ENCODE measurements at regions not wholly inside any gene's neighbourhood (a gene's known extent, or its start where the extent isn't known, plus 50 kb on each side); places are given as distances from the start of the nearest gene placed in this dataset.

DNA sequence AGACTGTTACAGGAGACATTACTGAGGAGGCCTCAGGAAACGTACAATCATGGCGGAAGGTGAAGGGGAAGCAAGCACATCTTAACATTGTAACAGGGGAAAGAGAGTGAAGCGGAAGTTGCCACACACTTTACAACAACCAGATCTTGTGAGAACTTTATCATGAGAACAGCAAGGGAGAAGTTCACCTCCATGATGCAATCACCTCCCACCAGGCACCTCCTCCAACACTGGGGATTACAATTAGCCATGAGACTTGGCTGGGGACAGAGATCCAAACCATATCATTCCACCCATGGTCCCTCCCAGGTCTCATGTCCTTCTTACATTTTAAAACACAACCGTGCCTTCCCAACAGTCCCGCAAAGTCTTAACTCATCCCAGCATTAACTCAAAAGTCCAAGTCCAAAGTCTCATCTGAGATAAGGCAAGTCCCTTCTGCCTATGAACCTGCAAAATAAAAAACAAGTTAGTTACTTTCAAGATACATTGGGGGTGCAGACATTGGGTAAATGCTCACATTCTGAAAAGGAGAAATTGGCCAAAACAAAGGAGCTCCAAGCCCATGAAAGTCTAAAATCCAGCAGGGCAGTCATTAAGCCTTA is 138.3 kb downstream of the TMEM161B start:
- Histone ChIP-seq H3K4me1 (ENCODE audit: control extremely low read depth in 1 of 4, control insufficient read depth in 4 of 4, insufficient read depth in 4 of 4, low read length in 3 of 4) (no peaks in the 10 kb centered on the region), H3K27ac (ENCODE audit: insufficient read depth in 1 of 2, low read depth in 1 of 2, low read length in 2 of 2, poor library complexity in 1 of 2, severe bottlenecking in 2 of 2) (no peak overlapping the region), H3K27me3 (replicated peaks in 2 of 5; ENCODE audit: control insufficient read depth in 4 of 5, insufficient read depth in 5 of 5, low read length in 4 of 5) (peaks cover 0 to 10% (median 5%) of the 10 kb centered on the region in 5 experiments), H3K9me3 (ENCODE audit: control extremely low read depth in 1 of 5, control insufficient read depth in 4 of 5, insufficient read depth in 2 of 5, low read depth in 1 of 5, low read length in 4 of 5) (peaks cover 0 to 3% (median 0%) of the 10 kb centered on the region in 5 experiments), H3K4me3 (ENCODE audit: control insufficient read depth in 1 of 7, extremely low read depth in 1 of 7, insufficient read depth in 4 of 7, low read depth in 2 of 7, low read length in 6 of 7) (no peak overlapping the region), H3K36me3 (ENCODE audit: control insufficient read depth in 4 of 4, insufficient read depth in 4 of 4, low read length in 3 of 4) (no peaks in the 10 kb centered on the region)
- no peak for DNase-seq
- POLR2A ChIA-PET, result no interaction called here
- CTCF ChIA-PET, result no interaction called here
- 100% methylated on average over 2 of the region's 5 CpGs for WGBS (ENCODE audit: insufficient coverage)

DNA sequence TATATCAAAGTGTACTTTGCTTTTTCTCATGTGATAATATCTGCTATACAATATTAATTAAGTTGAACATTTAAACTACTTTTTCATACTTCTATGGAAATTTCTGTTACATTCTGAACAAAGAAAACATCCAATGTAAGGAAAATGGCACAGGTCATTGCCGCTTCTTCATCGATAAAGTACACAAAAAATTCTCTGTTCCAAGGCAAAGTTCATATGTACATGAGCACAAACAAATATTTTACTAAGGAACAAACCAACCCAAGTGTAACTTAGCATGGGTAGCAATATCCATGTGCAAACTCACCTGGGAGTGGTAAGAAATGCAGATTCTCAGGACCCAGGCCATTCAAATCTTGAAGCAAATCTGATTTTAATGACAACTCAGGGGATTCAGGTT is 139.8 kb downstream of the TMEM161B start:
- ChIA-PET CTCF (no interaction called here), POLR2A (no interaction called here)
- no CpG with 5 or more reads among the region's 2 CpGs for WGBS (ENCODE audit: insufficient coverage)
- Histone ChIP-seq H3K27ac (ENCODE audit: insufficient read depth in 1 of 2, low read depth in 1 of 2, low read length in 2 of 2, poor library complexity in 1 of 2, severe bottlenecking in 2 of 2) (no peak overlapping the region), H3K4me3 (ENCODE audit: control insufficient read depth in 1 of 7, extremely low read depth in 1 of 7, insufficient read depth in 4 of 7, low read depth in 2 of 7, low read length in 6 of 7) (no peak overlapping the region), H3K36me3 (ENCODE audit: control insufficient read depth in 4 of 4, insufficient read depth in 4 of 4, low read length in 3 of 4) (no peaks in the 10 kb centered on the region), H3K9me3 (ENCODE audit: control extremely low read depth in 1 of 5, control insufficient read depth in 4 of 5, insufficient read depth in 2 of 5, low read depth in 1 of 5, low read length in 4 of 5) (peaks cover 0 to 3% (median 0%) of the 10 kb centered on the region in 5 experiments), H3K27me3 (replicated peaks in 2 of 5; ENCODE audit: control insufficient read depth in 4 of 5, insufficient read depth in 5 of 5, low read length in 4 of 5) (peaks cover 0 to 7% (median 2%) of the 10 kb centered on the region in 5 experiments), H3K4me1 (ENCODE audit: control extremely low read depth in 1 of 4, control insufficient read depth in 4 of 4, insufficient read depth in 4 of 4, low read length in 3 of 4) (no peaks in the 10 kb centered on the region)
- no peak for DNase-seq

DNA sequence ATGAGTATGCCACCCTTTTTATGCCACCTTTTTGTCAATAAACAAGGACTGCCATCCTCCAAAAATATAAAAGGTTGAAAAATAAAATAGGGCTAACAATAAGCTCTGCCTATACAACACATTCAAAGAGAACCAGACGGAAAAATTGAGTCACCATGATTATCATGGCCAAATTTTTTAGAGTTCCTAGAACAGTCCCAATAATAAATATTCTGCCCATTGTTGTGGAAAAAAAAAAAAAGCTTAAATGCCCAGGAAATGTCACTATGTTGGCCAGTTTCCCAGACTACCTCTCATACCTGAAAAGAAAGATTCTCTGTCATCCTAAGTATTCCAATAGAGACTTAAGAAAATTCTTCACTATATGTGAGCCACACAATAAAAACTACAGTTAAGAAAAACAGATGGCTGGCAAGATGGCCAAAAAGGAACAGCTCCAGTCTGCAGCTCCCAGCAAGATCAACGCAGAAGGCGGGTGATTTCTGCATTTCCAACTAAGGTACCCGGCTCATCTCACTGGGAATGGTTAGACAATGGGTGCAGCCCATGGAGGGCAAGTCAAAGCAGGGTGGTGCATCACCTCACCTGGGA is 149.0 kb downstream of the TMEM161B start:
- WGBS (ENCODE audit: insufficient coverage), result 88% methylated on average over 4 of the region's 4 CpGs
- DNase-seq, result no peak
- Histone ChIP-seq H3K4me3 (ENCODE audit: control insufficient read depth in 1 of 7, extremely low read depth in 1 of 7, insufficient read depth in 4 of 7, low read depth in 2 of 7, low read length in 6 of 7) (no peak overlapping the region), H3K36me3 (ENCODE audit: control insufficient read depth in 4 of 4, insufficient read depth in 4 of 4, low read length in 3 of 4) (no peaks in the 10 kb centered on the region), H3K9me3 (ENCODE audit: control extremely low read depth in 1 of 5, control insufficient read depth in 4 of 5, insufficient read depth in 2 of 5, low read depth in 1 of 5, low read length in 4 of 5) (no peaks in the 10 kb centered on the region), H3K27ac (ENCODE audit: insufficient read depth in 1 of 2, low read depth in 1 of 2, low read length in 2 of 2, poor library complexity in 1 of 2, severe bottlenecking in 2 of 2) (no peak overlapping the region), H3K27me3 (replicated peaks in 2 of 5; ENCODE audit: control insufficient read depth in 4 of 5, insufficient read depth in 5 of 5, low read length in 4 of 5) (peaks cover 0 to 5% (median 0%) of the 10 kb centered on the region in 5 experiments), H3K4me1 (ENCODE audit: control extremely low read depth in 1 of 4, control insufficient read depth in 4 of 4, insufficient read depth in 4 of 4, low read length in 3 of 4) (no peaks in the 10 kb centered on the region)
- ChIA-PET POLR2A (no interaction called here), CTCF (interaction anchor here (0.6 kb wide), 1 partner anchor 52 kb away, joined by 3 read pairs; no protein-coding TSS in a partner anchor)

DNA sequence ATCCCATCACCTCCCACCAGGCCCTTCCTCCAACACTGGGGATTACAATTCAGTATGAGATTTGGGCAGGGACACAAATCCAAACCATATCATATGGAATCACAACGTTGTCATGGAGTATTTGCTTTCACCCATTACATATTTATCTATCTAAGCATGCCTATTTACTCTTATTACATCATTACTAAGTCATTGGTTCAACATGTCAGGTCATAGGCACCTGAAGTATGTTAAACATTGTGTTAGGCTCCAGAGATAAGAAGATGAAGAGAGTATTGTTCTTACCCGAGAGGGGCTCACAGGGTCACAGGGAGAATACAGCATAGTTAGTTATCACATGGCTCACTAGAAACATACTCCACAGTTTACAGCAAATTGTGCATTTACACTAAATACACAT is 150.5 kb downstream of the TMEM161B start:
- no CpG with 5 or more reads among the region's 2 CpGs for WGBS (ENCODE audit: insufficient coverage)
- no peaks in the 10 kb centered on the region for H3K4me1 ChIP-seq (ENCODE audit: control extremely low read depth in 1 of 4, control insufficient read depth in 4 of 4, insufficient read depth in 4 of 4, low read length in 3 of 4)

DNA sequence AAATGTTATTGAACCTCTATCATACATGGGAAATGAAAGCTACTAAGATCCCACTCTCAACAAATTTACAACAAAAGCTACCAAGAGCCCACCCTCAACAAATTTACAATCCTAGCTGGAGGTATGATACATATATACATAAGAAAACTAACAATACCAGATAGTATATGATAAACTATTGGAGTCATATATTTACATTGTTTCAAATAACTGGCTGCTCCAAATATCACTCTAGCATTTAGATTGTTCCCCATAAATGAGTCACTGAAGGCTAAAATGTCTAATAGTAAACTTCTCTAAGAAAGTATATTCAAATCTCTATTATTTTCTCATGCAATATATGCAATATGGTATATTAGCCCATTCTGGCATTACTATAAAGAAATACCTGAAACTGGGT is 151.1 kb downstream of the TMEM161B start:
- Histone ChIP-seq H3K27ac (ENCODE audit: insufficient read depth in 1 of 2, low read depth in 1 of 2, low read length in 2 of 2, poor library complexity in 1 of 2, severe bottlenecking in 2 of 2) (no peak overlapping the region), H3K4me3 (ENCODE audit: control insufficient read depth in 1 of 7, extremely low read depth in 1 of 7, insufficient read depth in 4 of 7, low read depth in 2 of 7, low read length in 6 of 7) (no peak overlapping the region), H3K36me3 (ENCODE audit: control insufficient read depth in 4 of 4, insufficient read depth in 4 of 4, low read length in 3 of 4) (no peaks in the 10 kb centered on the region), H3K4me1 (ENCODE audit: control extremely low read depth in 1 of 4, control insufficient read depth in 4 of 4, insufficient read depth in 4 of 4, low read length in 3 of 4) (no peaks in the 10 kb centered on the region), H3K9me3 (ENCODE audit: control extremely low read depth in 1 of 5, control insufficient read depth in 4 of 5, insufficient read depth in 2 of 5, low read depth in 1 of 5, low read length in 4 of 5) (no peaks in the 10 kb centered on the region), H3K27me3 (replicated peaks in 2 of 5; ENCODE audit: control insufficient read depth in 4 of 5, insufficient read depth in 5 of 5, low read length in 4 of 5) (peaks cover 0 to 5% (median 0%) of the 10 kb centered on the region in 5 experiments)
- ChIA-PET POLR2A (no interaction called here), CTCF (no interaction called here)
- DNase-seq, result no peak

More for the DNA sequence above, 150.5 kb downstream of the TMEM161B start:
- no peak for DNase-seq
- POLR2A ChIA-PET, result no interaction called here
- no peaks in the 10 kb centered on the region for H3K36me3 ChIP-seq (ENCODE audit: control insufficient read depth in 4 of 4, insufficient read depth in 4 of 4, low read length in 3 of 4)
- H3K27me3 ChIP-seq (replicated peaks in 2 of 5; ENCODE audit: control insufficient read depth in 4 of 5, insufficient read depth in 5 of 5, low read length in 4 of 5), result peaks cover 0 to 5% (median 0%) of the 10 kb centered on the region in 5 experiments
- H3K27ac ChIP-seq (ENCODE audit: insufficient read depth in 1 of 2, low read depth in 1 of 2, low read length in 2 of 2, poor library complexity in 1 of 2, severe bottlenecking in 2 of 2), result no peak overlapping the region
- no peak overlapping the region for H3K4me3 ChIP-seq (ENCODE audit: control insufficient read depth in 1 of 7, extremely low read depth in 1 of 7, insufficient read depth in 4 of 7, low read depth in 2 of 7, low read length in 6 of 7)
- CTCF ChIA-PET, result no interaction called here
- H3K9me3 ChIP-seq (ENCODE audit: control extremely low read depth in 1 of 5, control insufficient read depth in 4 of 5, insufficient read depth in 2 of 5, low read depth in 1 of 5, low read length in 4 of 5), result no peaks in the 10 kb centered on the region

DNA sequence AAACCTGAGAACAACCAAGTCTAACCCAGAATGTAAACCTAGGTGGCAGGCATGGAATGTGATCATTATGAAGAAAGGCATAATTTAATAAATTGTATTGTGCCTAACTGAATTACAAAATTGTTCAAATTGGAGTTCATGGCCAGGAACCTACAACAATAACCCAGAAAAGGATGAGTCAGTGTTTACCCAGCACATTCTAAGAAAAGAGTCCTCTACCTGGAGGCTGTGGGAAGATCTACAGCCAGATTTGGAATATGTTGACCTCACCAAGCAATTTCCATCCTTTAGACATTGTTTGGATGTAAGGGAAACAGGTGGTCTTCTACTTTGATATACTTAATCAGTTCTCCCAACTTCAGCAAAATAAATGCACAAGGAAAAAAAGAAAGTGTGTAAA is 152.2 kb downstream of the TMEM161B start:
- ChIA-PET POLR2A (no interaction called here), CTCF (no interaction called here)
- H3K4me1 ChIP-seq (ENCODE audit: control extremely low read depth in 1 of 4, control insufficient read depth in 4 of 4, insufficient read depth in 4 of 4, low read length in 3 of 4), result no peaks in the 10 kb centered on the region
- H3K9me3 ChIP-seq (ENCODE audit: control extremely low read depth in 1 of 5, control insufficient read depth in 4 of 5, insufficient read depth in 2 of 5, low read depth in 1 of 5, low read length in 4 of 5), result no peaks in the 10 kb centered on the region
- no peak for DNase-seq
- no peak overlapping the region for H3K27ac ChIP-seq (ENCODE audit: insufficient read depth in 1 of 2, low read depth in 1 of 2, low read length in 2 of 2, poor library complexity in 1 of 2, severe bottlenecking in 2 of 2)
- no peaks in the 10 kb centered on the region for H3K36me3 ChIP-seq (ENCODE audit: control insufficient read depth in 4 of 4, insufficient read depth in 4 of 4, low read length in 3 of 4)
- H3K4me3 ChIP-seq (ENCODE audit: control insufficient read depth in 1 of 7, extremely low read depth in 1 of 7, insufficient read depth in 4 of 7, low read depth in 2 of 7, low read length in 6 of 7), result no peak overlapping the region
- H3K27me3 ChIP-seq (replicated peaks in 2 of 5; ENCODE audit: control insufficient read depth in 4 of 5, insufficient read depth in 5 of 5, low read length in 4 of 5), result peaks cover 0 to 5% (median 0%) of the 10 kb centered on the region in 5 experiments

DNA sequence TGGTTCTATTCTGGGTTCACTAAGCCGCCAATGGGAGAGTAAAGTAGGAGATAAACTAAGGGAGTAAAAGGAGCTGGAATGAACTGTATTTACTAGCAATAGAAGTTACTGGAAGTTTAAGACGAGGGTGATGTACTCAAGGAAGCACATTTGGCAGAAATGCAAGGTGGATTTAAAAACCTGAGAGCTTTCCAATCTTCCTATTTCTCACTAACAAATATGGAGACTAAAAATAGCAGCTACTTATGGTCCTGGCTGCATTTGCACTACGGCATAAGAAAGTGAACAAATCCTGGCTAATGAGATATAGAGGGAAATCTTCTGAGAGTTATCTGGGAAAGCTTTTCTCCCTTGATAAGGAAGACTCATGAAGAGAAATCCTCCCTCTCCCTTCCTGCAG is 153.4 kb downstream of the TMEM161B start:
- Histone ChIP-seq H3K36me3 (ENCODE audit: control insufficient read depth in 4 of 4, insufficient read depth in 4 of 4, low read length in 3 of 4) (no peaks in the 10 kb centered on the region), H3K27ac (ENCODE audit: insufficient read depth in 1 of 2, low read depth in 1 of 2, low read length in 2 of 2, poor library complexity in 1 of 2, severe bottlenecking in 2 of 2) (no peak overlapping the region), H3K9me3 (ENCODE audit: control extremely low read depth in 1 of 5, control insufficient read depth in 4 of 5, insufficient read depth in 2 of 5, low read depth in 1 of 5, low read length in 4 of 5) (no peaks in the 10 kb centered on the region), H3K4me1 (ENCODE audit: control extremely low read depth in 1 of 4, control insufficient read depth in 4 of 4, insufficient read depth in 4 of 4, low read length in 3 of 4) (no peaks in the 10 kb centered on the region), H3K27me3 (replicated peaks in 2 of 5; ENCODE audit: control insufficient read depth in 4 of 5, insufficient read depth in 5 of 5, low read length in 4 of 5) (peaks cover 0 to 5% (median 0%) of the 10 kb centered on the region in 5 experiments), H3K4me3 (ENCODE audit: control insufficient read depth in 1 of 7, extremely low read depth in 1 of 7, insufficient read depth in 4 of 7, low read depth in 2 of 7, low read length in 6 of 7) (no peak overlapping the region)
- WGBS (ENCODE audit: insufficient coverage), result 100% methylated on average over 1 of the region's 3 CpGs
- ChIA-PET POLR2A (no interaction called here), CTCF (no interaction called here)
- no peak for DNase-seq

Data from common myeloid progenitor, CD34-positive (primary cell).